Amniotic epithelial cell (primary cell): ENCODE measurements at regions not wholly inside any gene's neighbourhood (a gene's known extent, or its start where the extent isn't known, plus 50 kb on each side); places are given as distances from the start of the nearest gene placed in this dataset.

Experiments
- DNase-seq: peaks from one replicate; pipeline ENCODE4 v3.0.0-alpha.2; 2010; ENCODE audit warnings: low read depth

DNA sequence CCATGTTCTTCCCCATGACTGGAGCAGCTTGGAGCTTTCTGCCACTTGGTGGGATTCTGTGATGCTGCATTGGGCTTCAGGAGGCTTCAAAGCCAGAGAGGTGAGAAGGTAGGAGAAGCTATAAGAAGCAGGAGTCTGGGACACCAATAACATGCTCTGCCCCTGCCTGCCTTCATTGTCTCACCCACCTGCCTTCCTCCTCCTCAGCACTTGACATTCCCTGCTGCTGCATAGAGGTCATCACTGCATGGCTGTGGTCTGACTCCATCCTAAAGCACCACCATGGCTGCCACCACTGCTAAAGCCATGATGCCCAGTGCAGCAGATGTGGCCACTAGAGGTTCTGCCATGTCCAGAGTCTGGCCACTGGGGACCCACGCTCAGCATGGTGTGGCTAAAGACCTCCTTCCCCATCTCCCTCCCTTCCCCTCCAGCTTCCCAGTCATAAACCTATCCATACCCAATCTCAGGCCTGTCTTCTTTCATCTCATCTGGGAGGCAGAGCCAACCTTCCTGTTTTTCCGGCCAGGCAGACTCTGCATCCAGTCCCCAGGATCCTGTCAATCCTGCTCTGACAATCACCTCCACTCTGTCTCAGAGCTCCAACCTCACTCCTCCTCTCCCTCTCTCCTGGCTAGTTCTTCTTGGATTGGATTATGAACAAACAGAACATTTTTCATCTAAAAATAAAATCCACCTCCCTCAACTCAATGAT, 285.1 kb upstream of the POU3F1 start:
- DNase-seq: no peak

- no peak for DNase-seq
These were observed 284.2 kb upstream of the POU3F1 start for GRCh38 chr1:38330799-38331198.

DNA sequence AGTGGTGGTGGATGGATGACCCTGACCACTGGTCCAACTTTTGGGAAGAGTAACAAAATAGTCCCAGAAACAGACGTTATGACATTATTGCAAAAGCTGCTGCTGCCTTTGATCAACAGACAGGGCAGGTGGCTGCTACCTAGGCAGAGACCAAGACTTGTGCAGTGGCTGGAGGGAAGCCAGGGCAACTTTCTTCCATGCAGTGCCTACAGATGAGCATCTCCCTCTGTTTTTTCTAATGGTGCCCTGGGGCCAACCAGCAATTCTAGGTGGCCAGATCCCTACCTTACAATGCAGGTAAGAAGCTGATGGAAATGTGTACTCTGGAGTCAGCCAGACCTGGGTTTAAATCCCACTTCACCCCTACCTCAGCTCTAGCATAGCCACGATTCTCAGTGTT, 283.1 kb upstream of the POU3F1 start:
- DNase-seq: no peak

DNA sequence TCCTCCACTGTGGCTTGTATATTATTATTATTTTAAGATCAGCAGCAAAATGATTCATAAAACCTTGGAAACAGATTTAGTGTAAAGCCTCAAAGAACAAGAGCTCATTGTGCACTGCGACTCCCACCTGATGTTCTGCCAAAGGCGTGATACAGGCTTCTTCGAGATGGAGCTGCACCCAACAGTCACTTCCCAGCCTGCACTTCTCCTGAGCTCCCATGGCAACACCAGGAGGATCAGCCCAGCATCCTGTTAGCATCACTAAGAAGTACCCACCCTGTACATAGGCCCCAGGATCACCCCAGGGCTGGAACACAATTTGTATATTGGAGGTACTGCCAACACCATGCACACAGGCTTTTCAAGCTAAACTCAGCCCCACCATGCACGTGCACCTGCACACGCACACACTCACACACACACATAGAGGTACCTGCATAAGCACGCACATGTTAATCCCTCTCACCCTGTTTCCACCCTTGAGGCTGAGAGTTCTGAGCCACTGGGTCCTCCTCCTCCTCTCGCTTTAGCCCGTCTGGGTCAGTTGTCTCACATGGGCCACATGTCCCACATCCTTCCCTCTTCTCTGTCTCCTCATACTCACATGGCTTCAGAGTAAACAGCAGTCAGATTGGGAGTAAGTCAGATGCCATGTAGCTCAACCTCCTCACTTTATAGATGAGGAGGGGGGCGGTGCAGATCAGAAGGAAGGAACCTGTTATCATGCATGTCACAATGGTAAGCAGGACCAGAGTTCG, 281.9 kb upstream of the POU3F1 start:
- DNase-seq: no peak

DNA sequence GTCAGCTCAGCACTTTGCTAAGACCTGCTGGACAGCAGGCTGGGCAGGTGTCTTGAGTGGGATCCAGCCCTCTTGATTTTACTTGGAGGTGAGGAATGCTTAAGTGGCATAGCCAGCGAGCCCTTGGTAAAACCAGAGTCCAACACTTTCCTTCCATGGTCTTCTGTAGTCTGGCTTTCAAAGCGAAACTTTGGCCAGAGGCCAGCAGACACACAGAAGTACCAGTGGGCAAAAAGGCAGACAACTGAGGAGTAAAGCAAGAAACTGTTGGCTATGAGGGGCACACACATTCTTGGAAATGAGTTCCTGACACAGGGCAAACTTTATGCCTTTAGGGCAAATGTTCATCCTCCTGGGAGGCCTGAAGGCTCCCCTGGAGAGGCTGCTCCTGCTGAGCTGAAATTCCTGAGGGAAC, 281.0 kb upstream of the POU3F1 start:
- no peak for DNase-seq

DNA sequence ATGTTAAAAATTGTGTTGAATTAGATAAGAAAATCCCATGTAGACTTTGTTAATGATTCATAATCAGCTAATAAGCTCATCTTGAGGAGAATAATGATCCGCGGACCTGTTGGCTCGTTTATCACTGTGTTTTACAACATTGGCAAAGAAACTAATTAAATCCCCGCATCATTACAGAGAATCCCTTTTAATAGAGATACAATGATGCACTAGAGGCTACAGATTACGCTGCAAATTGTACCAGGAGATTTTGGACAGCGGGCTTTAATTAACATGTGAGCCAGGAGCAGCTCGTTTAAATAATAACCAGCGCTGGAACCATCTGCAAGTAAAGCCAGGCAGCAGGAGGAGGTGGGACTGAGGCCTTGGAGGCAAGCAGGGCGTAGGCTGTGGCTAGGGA, 280.3 kb upstream of the POU3F1 start:
- no peak for DNase-seq

- no peak for DNase-seq
These were observed 279.5 kb upstream of the POU3F1 start for GRCh38 chr1:38326135-38326534.

GRCh38 chr1:38312753-38313152, 266.2 kb upstream of the POU3F1 start:
- DNase-seq: no peak

DNA sequence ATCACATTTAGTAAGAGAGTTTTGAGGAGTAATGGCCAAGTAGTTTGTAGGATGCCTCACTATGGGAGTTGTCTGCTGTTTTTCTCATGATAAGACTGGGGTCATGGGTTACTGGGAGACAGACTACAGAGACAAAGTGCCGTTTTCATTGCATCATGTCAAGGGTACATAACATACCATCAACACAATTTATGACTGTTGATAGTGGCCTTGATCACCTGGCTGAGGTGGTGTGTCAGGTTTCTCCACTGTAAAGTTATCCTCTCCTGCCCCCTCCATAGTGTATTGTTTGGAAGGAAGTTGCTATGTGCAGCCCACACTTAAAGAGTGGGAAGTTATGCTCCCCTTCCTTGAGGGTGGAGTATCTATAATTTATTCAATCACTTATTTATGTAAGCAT, 263.5 kb upstream of the POU3F1 start:
- no peak for DNase-seq

DNA sequence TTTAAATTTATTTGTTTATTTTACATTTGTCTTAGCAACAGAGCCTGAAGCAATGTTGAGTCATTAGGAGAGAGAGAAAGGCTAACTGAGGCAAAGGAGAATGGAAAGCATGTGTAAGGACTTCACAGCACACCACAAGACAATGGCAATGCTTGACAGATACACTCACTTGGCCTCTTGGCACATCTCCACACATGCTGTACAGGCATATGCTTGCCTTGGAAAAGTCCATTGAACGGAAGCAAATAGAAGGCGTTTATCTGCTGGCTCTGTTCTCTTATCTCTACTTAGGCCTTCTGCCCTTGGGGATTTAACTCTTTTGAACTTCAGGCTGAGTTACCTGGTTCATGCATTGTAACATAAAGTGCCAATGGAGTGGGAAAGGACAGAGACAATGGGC, 262.2 kb upstream of the POU3F1 start:
- DNase-seq: no peak

GRCh38 chr1:38305666-38306065, 259.1 kb upstream of the POU3F1 start:
- no peak for DNase-seq

GRCh38 chr1:38303843-38304242, 257.2 kb upstream of the POU3F1 start:
- no peak for DNase-seq

DNA sequence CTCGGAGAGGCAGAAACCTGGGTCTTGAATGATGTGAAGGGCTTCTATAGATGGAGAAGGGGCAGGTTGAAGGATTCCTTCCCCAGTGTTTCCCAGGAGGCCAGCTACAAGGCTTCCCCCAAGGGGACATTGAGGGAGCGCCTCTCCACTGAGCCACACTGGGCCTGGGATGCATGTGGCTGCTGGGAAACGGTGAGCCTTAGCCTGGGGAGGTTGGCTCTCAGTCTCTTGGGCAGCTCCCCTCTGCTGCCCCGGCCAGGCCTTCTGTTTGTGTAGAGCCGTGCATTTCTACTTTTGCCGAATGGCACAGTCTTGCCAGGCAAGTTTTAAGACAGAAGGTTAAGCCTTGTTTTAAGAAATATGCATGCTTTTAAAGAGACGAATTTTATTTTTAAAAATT, 254.4 kb upstream of the POU3F1 start:
- no peak for DNase-seq

DNA sequence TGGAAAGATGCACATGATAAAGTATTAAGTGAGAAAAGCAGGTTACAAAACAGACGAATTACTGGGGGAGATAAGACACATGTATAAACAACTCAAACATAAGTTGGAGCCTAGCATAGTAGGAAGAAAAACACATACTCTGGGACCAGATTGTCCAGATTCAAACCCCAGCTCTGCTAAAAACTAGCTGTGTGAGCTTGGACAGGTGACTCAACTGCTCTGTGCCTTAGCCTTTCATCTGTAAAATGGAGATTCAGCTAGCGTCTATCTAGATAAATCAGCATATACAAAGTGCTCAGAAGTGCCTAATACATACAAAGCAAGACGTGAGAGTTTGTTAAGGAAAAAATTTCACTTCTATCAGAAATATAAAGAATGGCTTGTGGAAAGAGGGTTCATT, 254.0 kb upstream of the POU3F1 start:
- DNase-seq: no peak

DNA sequence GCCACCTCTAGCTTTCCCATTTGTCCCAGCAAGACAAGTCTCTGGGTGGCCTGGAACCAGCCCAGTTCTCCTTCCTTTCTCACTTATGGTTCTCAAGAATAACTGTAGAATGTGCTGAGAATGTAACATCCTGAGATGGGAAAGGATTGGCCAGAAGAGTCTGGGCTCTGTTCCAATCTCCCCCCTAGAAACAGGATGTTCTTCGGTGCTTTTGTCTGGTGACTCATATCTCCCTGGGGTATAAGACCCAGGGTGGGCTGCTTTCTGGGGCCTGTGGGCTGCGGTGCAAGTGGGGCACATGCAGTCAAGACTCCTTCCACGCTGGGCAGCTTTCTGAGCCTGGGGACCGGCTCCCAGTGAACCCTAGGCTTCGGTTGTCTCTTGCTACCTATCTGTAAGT, 251.2 kb upstream of the POU3F1 start:
- DNase-seq: no peak

GRCh38 chr1:38297246-38297645, 250.7 kb upstream of the POU3F1 start:
- DNase-seq: no peak

DNA sequence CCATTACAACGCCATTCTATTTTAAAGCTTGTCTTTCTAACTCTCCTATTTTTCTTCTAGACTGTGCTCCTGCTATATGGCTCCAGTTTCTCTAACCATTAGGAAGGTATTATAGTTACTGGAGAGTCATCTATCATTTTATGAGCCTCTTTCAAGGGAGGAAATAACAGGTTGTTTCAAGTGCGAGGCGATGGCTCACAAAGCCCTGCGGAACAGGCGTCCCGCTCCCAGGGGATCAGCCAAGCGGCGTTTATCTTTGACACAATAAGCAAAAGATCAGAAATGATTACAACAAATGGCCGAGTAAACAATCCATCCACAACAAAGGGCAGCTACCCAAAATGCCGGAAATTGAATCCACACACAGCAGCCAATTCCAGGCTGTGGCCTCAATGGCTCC, 249.5 kb upstream of the POU3F1 start:
- no peak for DNase-seq

GRCh38 chr1:38293567-38293966, 247.0 kb upstream of the POU3F1 start:
- no peak for DNase-seq

DNA sequence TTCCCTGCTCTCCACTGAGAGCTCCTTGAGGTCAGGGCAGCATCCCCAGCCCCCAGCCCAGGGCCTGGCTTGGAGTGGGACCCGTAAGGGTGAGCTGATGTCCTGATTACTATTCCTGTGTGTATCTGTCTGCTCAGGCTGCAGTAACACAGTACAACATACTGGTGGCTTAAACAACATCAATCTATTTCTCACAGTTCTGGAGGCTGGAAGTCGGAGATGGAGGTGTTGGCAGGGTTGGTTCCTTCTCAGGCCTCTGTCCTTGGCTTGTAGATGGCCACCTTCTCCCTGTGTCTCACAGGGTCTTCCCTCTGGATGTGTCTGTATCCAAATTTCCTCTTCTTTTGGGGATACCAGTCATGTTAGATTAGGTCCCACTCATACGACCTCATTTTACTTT, 246.4 kb upstream of the POU3F1 start:
- DNase-seq: no peak

DNA sequence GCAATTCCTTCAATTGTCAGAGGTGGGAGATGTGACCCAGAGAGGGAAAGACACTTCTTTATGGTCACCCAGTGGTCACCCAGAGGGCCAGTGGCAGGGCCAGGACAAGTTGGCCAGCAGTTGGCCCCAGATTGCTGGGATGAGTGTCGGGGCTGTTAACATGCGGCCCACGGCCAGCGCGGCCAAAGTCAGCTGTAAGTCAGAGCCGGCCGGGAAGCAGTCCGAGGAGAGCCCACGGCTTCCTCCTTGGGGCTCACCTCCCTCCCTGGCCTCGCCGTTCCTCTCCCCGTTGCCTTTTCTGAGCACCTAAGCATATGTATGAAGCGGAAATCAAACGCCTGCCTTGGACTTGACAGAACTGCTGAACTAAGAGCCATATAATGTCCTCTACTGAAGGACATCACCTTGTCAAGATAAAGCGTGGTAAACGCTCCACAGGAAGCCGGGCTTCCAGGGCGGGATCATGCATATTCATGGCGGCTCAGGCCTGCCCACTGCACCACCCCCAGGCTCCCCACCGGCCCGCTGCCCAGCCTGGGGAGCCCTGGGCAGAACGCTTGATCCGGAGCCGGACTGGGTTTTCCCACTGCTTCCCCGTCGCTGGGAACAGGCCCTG, 245.4 kb upstream of the POU3F1 start:
- DNase-seq: no peak

DNA sequence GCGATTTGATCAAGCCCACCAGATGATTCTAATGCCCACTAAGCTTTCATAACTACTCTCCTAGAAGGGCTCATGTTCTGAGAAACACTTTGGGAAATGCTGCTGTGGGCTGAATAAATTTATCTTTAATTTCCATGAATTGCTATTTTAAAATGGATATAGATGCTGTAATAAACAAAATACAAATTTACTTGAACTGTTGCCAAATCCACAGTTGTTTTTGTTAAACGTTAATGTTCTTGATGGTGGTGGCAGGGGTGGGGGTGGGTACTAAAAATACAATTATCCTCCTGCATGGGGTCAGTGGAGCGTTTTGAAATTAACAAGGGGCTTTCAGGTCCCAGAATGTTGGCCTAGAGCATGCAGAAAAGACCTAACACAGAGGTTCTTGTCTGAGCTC, 244.7 kb upstream of the POU3F1 start:
- no peak for DNase-seq

DNA sequence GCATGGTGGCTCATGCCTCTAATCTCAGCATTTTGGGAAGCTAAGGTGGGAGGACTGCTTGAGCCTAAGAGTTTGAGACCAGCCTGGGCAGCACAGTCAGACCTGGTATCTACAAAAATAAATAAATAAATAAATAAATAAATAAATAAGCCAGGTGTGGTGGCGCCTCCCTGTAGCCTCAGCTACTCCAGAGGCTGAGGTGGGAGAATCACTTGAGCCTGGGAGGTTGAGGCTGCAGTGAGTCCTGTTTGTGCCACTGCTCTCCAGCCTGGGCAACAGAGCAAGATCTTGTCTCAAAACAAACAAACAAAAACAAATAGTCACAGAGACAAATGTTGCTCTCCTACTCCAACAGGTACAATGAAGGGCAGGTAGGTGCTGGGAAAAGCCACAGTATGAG, 242.4 kb upstream of the POU3F1 start:
- DNase-seq: no peak

DNA sequence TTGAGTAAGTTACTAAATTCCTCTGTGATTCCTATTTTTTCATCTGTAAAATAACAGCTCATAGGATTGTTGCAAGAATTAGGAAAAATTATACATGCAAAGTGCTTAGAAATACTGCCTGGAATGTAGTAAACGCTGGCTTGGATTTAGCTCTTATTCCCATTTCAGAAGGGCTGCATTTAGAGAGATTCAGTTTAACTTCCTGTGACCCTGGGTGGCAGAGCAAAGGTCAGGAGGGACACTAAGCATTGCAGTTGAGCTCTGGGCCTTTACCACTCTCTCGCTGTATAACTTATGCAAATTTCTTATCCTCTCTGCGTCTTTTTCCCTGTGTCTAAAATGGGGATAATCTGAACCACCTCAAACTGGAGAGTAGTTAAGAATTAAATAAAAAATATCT, 241.0 kb upstream of the POU3F1 start:
- DNase-seq: no peak

DNA sequence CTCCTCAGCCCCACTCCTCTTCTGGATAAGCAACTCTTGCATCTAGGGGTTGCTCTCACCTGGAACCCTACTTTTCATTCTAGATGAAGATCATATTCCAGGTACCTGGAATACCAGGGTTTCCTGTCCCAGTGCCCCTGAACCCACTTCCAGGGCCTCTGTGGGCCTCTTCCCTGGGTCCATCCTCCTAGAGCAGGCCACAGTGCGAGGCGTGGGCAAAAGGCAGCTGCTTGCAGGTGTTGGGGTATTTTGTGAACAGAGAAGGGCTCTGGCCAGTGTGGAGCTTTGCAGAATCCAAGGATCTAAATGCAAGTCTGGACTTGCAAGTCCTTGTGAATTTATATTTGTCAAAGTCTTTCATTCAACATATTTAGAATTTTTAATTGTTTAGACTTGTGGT, 240.4 kb upstream of the POU3F1 start:
- no peak for DNase-seq
